GM23248 (cell line): ENCODE measurements at regions not wholly inside any gene's neighbourhood (a gene's known extent, or its start where the extent isn't known, plus 50 kb on each side); places are given as distances from the start of the nearest gene placed in this dataset.

Experiments used
- EZH2 ChIP-seq: fragments of 200-600 bp; sonication (generic); IDR thresholded peaks from 2 replicates; pipeline ENCODE4 v1.6.1; 2018; ENCODE audit warnings: antibody characterized with exemption, mild to moderate bottlenecking; ENCODE audit not compliant: insufficient read depth, poor library complexity, severe bottlenecking
- EZH2phosphoT487 ChIP-seq: fragments of 200-600 bp; sonication (generic); IDR thresholded peaks from 2 replicates; pipeline ENCODE4 v1.6.1; 2018; ENCODE audit warnings: antibody characterized with exemption, moderate library complexity, mild to moderate bottlenecking, low read depth; ENCODE audit not compliant: insufficient read depth

DNA sequence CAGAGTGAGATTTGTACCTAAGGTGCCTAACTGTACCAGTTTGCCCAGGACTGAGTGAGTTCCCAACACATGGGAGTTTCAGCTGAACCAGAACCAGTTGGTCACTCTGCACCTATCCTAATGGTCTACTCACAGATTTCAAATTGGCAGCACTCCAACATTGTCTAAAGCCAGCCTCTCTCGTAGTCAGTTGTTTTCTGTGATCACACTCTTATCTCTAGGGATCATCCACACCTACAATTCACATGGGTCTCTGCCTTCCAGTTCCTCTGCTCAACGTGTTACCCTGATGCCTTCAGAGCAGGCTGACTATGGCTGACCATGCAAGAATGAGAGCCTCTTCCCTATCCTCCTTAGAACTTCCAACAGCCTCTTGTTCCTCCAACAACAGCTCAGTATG lies 624.8 kb downstream of the NTRK3 start:
- TF ChIP-seq EZH2phosphoT487 (no peak), EZH2 (no peak)
